ENCODE measurements at regions not wholly inside any gene's neighbourhood (a gene's known extent, or its start where the extent isn't known, plus 50 kb on each side); places are given as distances from the start of the nearest gene placed in this dataset.

DNA sequence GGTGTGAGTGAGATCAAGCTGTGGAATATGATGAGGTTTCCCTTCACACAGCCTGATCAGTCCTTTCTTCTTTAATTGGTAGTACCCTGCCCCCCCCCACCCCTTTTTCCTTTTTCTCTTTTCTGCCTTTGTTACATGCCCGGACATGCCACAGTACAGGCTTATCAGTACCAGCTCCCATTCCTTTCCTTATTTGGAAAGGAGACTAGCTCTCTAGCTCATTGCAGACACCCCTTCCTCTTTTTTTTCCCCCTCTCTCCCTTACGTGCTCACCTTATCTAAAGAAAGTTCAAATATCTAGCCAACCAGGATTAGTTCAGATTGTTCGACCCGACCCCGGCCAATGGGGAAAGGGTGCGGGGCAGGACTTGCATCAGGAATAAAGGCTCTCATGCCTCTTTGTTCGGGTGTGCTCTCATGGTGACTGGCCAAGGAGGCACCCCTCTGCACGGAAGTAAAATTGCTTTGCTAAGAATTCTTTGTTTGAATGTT, 230.4 kb downstream of the ACTR3B start:
- TF ChIP-seq, protein P1, sequence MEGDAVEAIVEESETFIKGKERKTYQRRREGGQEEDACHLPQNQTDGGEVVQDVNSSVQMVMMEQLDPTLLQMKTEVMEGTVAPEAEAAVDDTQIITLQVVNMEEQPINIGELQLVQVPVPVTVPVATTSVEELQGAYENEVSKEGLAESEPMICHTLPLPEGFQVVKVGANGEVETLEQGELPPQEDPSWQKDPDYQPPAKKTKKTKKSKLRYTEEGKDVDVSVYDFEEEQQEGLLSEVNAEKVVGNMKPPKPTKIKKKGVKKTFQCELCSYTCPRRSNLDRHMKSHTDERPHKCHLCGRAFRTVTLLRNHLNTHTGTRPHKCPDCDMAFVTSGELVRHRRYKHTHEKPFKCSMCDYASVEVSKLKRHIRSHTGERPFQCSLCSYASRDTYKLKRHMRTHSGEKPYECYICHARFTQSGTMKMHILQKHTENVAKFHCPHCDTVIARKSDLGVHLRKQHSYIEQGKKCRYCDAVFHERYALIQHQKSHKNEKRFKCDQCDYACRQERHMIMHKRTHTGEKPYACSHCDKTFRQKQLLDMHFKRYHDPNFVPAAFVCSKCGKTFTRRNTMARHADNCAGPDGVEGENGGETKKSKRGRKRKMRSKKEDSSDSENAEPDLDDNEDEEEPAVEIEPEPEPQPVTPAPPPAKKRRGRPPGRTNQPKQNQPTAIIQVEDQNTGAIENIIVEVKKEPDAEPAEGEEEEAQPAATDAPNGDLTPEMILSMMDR (conservative IDR thresholded peaks at IDR 0.05; ENCODE audit: low read length), result no peak
- TF ChIP-seq EZH2phosphoT487 (IDR thresholded peaks at IDR 0.05; ENCODE audit: borderline replicate concordance, low read depth, low read length), result no peak
